NCI-H2081 (cell line): ENCODE measurements at regions not wholly inside any gene's neighbourhood (a gene's known extent, or its start where the extent isn't known, plus 50 kb on each side); places are given as distances from the start of the nearest gene placed in this dataset.
"Not testable (repeated sequence)": the region's sequence is repeated elsewhere in the genome, so short reads cannot be mapped to it uniquely, and the experiment has no call there.

Experiments
- DNase-seq, 2 experiments: peaks; one replicate each; lab custom pipeline; 2025; lab: John Stamatoyannopoulos, UW

- no peak for DNase-seq
Measured at GRCh38 chr6:119960456-119960855, 610.9 kb upstream of the MAN1A1 start.

DNA sequence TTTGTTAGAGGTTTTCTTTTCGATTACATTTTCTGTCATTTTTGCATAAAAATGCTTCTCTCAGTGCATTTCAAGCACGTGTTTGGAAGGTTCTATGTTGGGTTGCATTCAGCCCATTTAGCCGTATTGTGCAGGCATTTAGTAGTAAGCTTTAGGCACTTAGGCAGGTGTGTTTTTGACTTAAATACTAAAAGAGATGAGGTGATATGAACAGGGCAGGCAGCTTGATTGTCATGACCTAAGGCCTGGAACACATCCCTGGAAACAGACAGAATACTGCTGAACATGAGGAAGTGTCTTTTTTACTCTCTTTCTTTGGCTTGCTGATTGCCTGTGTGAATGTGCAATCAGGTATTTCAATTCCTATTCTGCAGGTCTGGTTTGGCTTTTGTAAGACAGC is 610.5 kb upstream of the MAN1A1 start:
- DNase-seq: no peak

GRCh38 chr6:119957195-119957594 is 607.6 kb upstream of the MAN1A1 start:
- no peak for DNase-seq

- DNase-seq: no peak
Measured at GRCh38 chr6:119952696-119953095, 603.1 kb upstream of the MAN1A1 start.

DNA sequence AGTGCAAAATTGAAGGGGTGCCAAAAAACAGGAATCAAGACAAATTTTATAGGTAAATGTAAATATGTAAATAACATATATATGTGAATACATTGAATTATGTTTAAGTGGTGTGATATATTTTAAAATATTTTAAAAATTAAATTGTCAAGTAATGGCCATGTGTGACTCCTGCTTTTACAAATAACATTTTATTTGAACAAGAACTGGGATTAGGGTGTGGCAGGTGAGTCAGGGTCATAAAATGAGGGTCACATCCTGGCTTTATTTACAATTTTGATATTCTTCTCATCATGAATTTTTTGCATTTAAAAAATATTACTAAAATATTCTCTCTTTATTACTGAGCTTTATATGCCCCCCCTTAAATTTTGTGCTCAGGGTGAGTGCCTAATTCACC is 601.1 kb upstream of the MAN1A1 start:
- DNase-seq: no peak

DNA sequence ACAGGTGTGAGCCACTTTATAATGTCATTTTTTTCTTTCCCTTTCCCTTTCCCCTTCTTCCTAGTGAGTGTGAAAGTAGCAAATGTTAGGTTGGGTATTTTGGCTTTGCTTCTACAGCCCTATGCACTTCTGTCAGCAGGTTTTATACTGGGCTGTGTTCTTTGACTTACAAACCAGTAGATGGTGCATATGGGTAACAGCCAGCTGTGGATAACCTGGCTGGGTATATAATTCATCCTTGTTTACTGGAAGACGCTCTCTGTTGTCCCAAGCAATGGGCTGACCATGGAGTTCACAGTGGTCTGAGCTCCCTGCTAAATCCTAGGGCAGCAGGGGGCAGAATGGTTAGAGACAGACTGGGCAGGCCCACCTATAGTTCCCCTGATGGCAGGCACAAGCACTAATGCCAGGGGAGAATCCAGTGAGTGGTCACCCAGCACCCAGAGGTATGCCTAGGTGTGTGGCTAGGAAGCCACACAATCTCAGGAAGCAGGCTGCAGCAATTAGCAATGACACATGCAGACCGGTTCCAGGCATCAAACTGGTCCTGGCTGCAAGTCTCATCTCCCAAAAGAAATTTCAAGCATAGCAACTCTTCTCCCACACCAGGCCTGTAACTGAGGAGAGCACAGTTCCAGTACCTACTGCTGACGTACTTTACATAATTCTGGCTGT is 592.7 kb upstream of the MAN1A1 start:
- no peak for DNase-seq

DNA sequence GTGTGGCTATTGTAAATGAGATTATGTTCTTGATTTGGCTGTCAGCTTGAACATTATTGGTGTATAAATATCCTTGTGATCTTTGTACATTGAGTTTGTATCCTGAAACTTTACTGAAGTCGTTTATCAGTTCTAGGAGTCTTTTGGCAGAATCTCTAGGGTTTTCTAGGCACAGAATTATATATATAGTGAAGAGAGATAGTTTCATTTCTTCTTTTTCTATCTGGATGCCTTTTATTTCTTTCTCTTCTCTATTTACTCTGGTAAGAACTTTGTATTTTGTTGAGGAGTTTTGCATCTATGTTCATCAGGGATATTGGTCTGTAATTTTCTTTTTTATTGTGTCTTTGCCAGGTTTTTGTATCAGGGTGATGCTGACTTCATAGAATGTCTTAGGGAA is 589.2 kb upstream of the MAN1A1 start:
- no peak for DNase-seq

GRCh38 chr6:119934816-119935215 is 585.3 kb upstream of the MAN1A1 start:
- DNase-seq: no peak

DNA sequence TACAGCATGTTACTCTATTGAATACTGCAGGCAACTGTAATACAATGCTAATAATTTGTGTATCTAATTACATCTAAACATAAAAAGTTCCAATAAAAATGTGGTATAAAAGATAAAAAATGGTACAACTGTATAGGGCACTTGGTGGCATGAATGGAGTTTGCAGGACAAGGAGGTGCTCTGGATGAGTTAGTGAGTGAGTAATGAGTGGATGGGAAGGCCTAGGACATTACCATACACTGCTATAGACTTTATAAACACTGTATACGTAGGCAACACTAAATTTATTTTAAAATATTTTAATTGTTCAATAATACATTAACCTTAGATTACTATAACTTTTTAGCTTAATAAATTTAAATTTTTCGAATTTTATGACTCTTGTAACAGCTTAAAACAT is 579.6 kb upstream of the MAN1A1 start:
- no peak for DNase-seq

GRCh38 chr6:119924888-119925287 is 575.3 kb upstream of the MAN1A1 start:
- not testable (repeated sequence) for DNase-seq

- DNase-seq: no peak
Measured at GRCh38 chr6:119922814-119923213, 573.3 kb upstream of the MAN1A1 start.

DNA sequence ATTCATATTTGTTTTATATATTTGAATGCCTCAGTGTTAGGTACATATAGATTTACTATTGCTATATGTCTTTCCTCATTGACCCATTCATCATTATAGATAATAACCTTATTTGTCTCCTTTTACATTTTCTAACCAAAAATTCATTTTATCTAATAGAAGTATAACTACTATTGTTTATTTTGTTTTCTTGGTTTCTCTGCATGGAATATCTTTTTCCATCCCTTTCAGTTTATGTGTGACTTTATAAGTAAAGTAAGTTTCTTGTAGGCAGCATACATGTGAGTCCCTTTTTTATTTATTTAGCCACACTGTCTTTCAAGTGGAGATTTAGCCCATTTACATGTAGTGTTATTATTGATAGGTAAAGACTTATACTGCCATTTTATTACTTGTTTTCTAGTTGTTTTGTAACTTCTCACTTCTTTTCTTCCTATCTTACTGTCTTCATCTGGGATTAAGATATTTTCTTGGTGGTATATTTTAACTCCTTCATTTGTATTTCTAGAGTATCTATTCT is 572.0 kb upstream of the MAN1A1 start:
- no peak for DNase-seq

- no peak for DNase-seq
Measured at GRCh38 chr6:119917186-119917585, 567.6 kb upstream of the MAN1A1 start.

DNA sequence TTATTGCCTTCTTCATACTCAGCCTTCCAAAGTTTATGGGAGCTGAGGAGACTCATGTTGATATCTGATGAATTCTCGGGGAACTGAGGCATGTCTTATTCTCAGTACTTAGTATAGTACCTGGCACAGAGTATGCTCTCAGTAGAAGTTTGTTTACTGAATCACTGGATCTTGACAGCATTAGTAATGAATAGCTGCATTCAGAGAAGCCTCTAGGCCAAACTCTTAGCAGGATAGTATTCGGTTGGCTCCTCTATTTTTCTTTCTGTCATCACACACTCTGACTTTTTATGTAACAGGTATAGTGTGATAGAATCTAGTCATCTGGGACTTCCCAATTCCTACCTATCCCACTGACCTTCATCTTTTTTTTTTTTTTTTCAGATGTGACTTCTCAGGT is 566.4 kb upstream of the MAN1A1 start:
- no peak for DNase-seq

DNA sequence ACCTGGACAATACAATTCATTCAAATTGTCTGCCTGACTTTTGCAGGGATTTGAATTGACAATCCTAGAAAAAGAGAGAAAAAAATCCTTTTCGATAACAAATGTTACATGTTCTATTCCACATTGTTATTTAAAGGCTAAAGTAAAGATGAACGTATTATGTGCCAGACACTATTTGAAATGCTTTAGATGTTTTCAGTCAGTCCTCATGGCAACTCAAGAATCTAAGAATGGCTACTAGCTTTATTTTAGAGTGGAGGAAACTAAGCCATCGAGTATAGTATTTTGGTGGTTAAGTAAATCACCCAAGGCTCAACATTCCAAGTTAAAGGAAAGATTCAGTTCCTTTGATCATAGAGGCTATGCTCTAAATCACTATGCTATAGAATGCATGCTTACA is 558.6 kb upstream of the MAN1A1 start:
- no peak for DNase-seq

DNA sequence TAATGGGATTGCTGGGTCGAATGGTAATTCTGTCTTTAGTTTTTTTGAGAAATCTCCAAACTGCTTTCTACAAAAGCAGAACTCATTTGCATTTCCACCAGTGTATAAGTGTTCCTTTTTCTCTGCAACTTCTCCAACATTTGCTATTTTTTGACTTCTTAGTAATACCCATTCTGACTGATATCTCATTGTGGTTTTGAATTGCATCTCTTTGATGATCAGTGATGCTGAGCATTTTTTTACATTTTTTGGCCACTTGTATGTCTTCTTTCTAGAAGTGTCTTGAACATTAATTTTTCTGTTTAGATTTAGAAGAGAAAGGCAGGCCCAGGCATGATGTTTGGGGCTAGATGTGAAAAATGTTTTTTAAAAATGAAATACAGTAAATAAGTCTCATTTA is 553.1 kb upstream of the MAN1A1 start:
- no peak for DNase-seq

- no peak for DNase-seq
Measured at GRCh38 chr6:119896806-119897205, 547.2 kb upstream of the MAN1A1 start.

DNA sequence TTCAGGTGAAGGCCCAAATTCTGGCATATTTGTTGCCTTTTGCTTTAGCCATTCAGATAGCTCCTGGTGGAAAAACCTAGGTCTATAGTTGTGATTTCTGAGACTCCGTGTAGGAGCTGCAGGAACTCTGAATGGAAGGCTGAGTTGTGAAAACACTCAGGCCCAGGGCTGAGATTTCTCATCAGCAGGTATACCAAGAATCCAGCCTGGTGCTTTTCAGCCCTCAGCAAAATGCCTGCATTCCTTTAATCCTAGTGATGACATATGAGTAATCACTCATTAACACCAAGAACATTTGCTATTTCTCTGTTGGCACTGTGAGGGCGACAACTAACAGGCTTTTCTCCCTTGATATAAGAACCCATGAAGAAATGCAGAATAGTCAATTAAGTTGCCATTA is 546.1 kb upstream of the MAN1A1 start:
- no peak for DNase-seq

DNA sequence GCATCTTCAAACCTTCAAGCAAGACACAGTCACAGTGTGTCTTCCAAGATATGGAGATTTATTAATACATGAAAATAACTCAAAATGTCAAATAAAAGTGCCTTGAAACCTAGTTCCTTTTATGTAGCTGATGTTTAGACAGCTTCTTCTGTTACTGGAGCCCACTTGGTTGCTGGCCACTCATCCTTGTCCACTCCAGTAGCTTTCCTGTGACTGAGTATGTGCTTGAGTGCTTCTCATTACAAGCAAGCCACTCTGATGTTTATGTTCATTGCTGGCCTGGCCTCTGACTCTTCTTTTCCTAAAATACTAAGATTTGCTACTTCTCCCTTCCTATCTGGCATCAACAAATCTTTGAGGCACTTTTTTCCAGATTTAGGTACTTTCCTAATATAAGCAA is 545.2 kb upstream of the MAN1A1 start:
- no peak for DNase-seq

DNA sequence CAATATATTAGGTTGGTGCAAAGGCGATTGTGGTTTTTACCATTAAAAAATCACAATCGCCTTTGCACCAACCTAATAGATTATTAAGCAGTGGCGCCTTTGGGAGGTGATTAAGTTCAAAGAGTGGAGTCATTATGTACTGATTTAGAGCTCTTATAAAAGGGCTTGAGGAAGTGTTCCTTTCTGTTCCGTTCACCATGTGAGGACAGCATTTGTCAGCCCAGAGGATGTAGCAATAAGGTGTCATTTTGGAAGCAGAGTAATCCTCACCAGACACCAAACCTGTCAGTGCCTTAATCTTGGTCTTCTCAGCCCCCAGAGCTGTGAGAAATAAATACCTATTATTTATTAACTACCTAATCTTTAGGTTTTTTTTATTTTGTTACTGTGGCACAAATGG is 542.1 kb upstream of the MAN1A1 start:
- DNase-seq: no peak

DNA sequence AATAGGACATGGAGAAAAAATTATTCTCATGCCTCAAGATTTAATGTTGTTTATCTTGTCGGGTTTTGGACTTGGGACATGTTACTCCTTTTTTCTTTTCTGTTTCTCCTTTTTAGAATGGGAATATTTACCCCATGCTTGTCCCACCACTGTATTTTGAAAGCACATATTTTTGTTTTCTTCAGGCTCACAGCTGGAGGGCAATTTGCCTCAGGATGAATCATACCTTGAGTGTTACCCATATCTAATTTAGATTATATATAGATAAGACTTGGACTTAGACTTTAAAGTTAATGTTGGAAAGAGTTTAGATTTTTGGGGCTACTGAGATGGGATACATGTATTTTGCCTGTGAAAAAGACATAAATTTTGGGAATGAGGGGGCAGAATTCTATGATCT is 541.6 kb upstream of the MAN1A1 start:
- no peak for DNase-seq

GRCh38 chr6:119890470-119890869 is 540.9 kb upstream of the MAN1A1 start:
- DNase-seq: no peak

- DNase-seq: no peak
Measured at GRCh38 chr6:119887666-119888065, 538.1 kb upstream of the MAN1A1 start.

GRCh38 chr6:119881416-119881815 is 531.9 kb upstream of the MAN1A1 start:
- DNase-seq: no peak
